Endothelial cell of umbilical vein (primary cell): ENCODE measurements at regions not wholly inside any gene's neighbourhood (a gene's known extent, or its start where the extent isn't known, plus 50 kb on each side); places are given as distances from the start of the nearest gene placed in this dataset.

Experiments
- BruUV-seq: library from RNA; stranded (reverse); fragments of 400-500 nt; replicated peaks from 2 replicates; lab custom pipeline; 2021; lab: Mats Ljungman, UMichigan
- CTCF ChIA-PET: fragments of 300-600, 350-600 bp; sonication (Branson Sonifier 250); formaldehyde crosslinking; loops from one replicate; lab custom pipeline; 2021; ENCODE audit warnings: antibody characterized with exemption, inconsistent platforms; lab: Charles Lee
- POLR2A ChIA-PET: fragments of 300-600, 350-600 bp; sonication (Branson Sonifier 250); formaldehyde crosslinking; loops from one replicate; lab custom pipeline; 2021; ENCODE audit warnings: antibody characterized with exemption, inconsistent platforms; lab: Charles Lee
- DNase-seq: peaks from one replicate; pipeline ENCODE4 v3.0.0-alpha.2; 2011; ENCODE audit warnings: low read depth, low spot score
- FAIRE-seq: peaks from 2 replicates; lab custom pipeline; 2011; peaks lifted over from hg19 to GRCh38; lab: Jason Lieb, UNC
- H2AFZ ChIP-seq: 2 replicates; pipeline ENCODE4 v1.6.0; 2012; ENCODE audit warnings: low read depth, low read length, control low read depth, inconsistent platforms
- H3K27ac ChIP-seq: 2 replicates; pipeline ENCODE4 v1.5.1; 2011; ENCODE audit warnings: low read depth, mild to moderate bottlenecking, control low read depth, low read length, moderate library complexity; ENCODE audit not compliant: insufficient read depth
- H3K27me3 ChIP-seq, 2 experiments: 2 replicates each; pipeline versions ENCODE4 v1.6.0 to v1.6.1; 2011; ENCODE audit warnings: low read length in 2 of 2, mixed read lengths in 1 of 2; ENCODE audit not compliant: control insufficient read depth in 2 of 2, insufficient read depth in 2 of 2
- H3K36me3 ChIP-seq, 2 experiments: 2 replicates in 1 of 2; 3 replicates in 1 of 2; pipeline ENCODE4 v1.5.1; 2011; ENCODE audit warnings: low read length in 2 of 2, mild to moderate bottlenecking in 1 of 2, moderate library complexity in 1 of 2; ENCODE audit not compliant: control insufficient read depth in 2 of 2, insufficient read depth in 2 of 2; ENCODE audit errors: extremely low read depth in 1 of 2
- H3K4me1 ChIP-seq: 3 replicates; pipeline ENCODE4 v1.5.1; 2011; ENCODE audit warnings: mild to moderate bottlenecking, low read length; ENCODE audit not compliant: control insufficient read depth, insufficient read depth; ENCODE audit errors: extremely low read depth
- H3K4me2 ChIP-seq: 2 replicates; pipeline ENCODE4 v1.6.1; 2011; ENCODE audit warnings: low read length, control low read depth, mixed read lengths; ENCODE audit not compliant: insufficient read depth
- H3K4me3 ChIP-seq, 3 experiments: fragments of 200-600 bp in 1 of 3; sonication (generic), shearing (Covaris generic) in 1 of 3; replicated peaks in 1 of 3; 2 replicates each; pipeline ENCODE4 v1.5.1; 2011 to 2016; ENCODE audit warnings: control low read depth in 3 of 3, low read length in 3 of 3, mild to moderate bottlenecking in 2 of 3, inconsistent platforms in 1 of 3, low read depth in 1 of 3, moderate library complexity in 1 of 3; ENCODE audit not compliant: insufficient read depth in 1 of 3
- H3K79me2 ChIP-seq: 2 replicates; pipeline ENCODE4 v1.6.0; 2012; ENCODE audit warnings: low read length, inconsistent platforms; ENCODE audit not compliant: control insufficient read depth, insufficient read depth
- H3K9ac ChIP-seq: replicated peaks from 2 replicates; pipeline ENCODE3; 2011; ENCODE audit warnings: low read length, control low read depth; ENCODE audit not compliant: insufficient read depth; ENCODE audit errors: extremely low read depth
- H3K9me1 ChIP-seq: replicated peaks from 3 replicates; pipeline ENCODE4 v1.6.0; 2011; ENCODE audit warnings: mild to moderate bottlenecking, low read length; ENCODE audit not compliant: control insufficient read depth, insufficient read depth; ENCODE audit errors: extremely low read depth
- H3K9me3 ChIP-seq: replicated peaks from 2 replicates; pipeline ENCODE4 v1.5.1; 2012; ENCODE audit warnings: low read length, inconsistent platforms; ENCODE audit not compliant: control insufficient read depth, insufficient read depth
- H4K20me1 ChIP-seq: replicated peaks from 2 replicates; pipeline ENCODE3; 2011; ENCODE audit warnings: mild to moderate bottlenecking, low read length; ENCODE audit not compliant: control insufficient read depth, insufficient read depth; ENCODE audit errors: extremely low read depth
- CTCF ChIP-seq, 2 donors: IDR thresholded peaks; 1 replicate in 1 of 2; 2 replicates in 1 of 2; pipeline ENCODE4 v1.5.1; 2011; ENCODE audit warnings: low read length in 2 of 2, mild to moderate bottlenecking in 2 of 2, moderate library complexity in 2 of 2, control low read depth in 1 of 2, inconsistent platforms in 1 of 2, low read depth in 1 of 2; ENCODE audit not compliant: insufficient read depth in 1 of 2; ENCODE audit errors: extremely low read depth in 1 of 2
- EZH2 ChIP-seq: IDR thresholded peaks from 2 replicates; pipeline ENCODE4 v1.6.1; 2012; ENCODE audit warnings: borderline replicate concordance, low read depth, mild to moderate bottlenecking, moderate library complexity, low read length, inconsistent platforms; ENCODE audit not compliant: severe bottlenecking
- FOS ChIP-seq: IDR thresholded peaks from 2 replicates; pipeline ENCODE4 v1.6.1; 2011; ENCODE audit warnings: mild to moderate bottlenecking, low read length, moderate library complexity, borderline replicate concordance; ENCODE audit not compliant: insufficient read depth
- GATA2 ChIP-seq: IDR thresholded peaks from 2 replicates; pipeline ENCODE4 v1.7.0; 2011; ENCODE audit warnings: low read depth, mild to moderate bottlenecking, moderate library complexity, mixed read lengths, low read length; ENCODE audit not compliant: insufficient read length, insufficient read depth
- JUN ChIP-seq: IDR thresholded peaks from 2 replicates; pipeline ENCODE4 v1.6.1; 2011; ENCODE audit warnings: borderline replicate concordance, low read depth; ENCODE audit not compliant: insufficient read length, insufficient read depth
- MAX ChIP-seq: IDR thresholded peaks from 2 replicates; pipeline ENCODE4 v1.6.1; 2011; ENCODE audit not compliant: insufficient read depth, insufficient read length
- MYC ChIP-seq: IDR thresholded peaks from one replicate; pipeline ENCODE4 v1.6.1; 2011; ENCODE audit warnings: mild to moderate bottlenecking, low read depth, low read length
- POLR2A ChIP-seq: IDR thresholded peaks from 2 replicates; pipeline ENCODE4 v1.6.1; 2012; ENCODE audit warnings: low read depth, mild to moderate bottlenecking, control low read depth, low read length
- POLR2AphosphoS5 ChIP-seq: IDR thresholded peaks from 2 replicates; pipeline ENCODE4 v1.6.1; 2012; ENCODE audit warnings: low read depth, mild to moderate bottlenecking, control low read depth, low read length, moderate library complexity; ENCODE audit not compliant: insufficient read depth
- dilution Hi-C: fragments of 300-500 bp; cut with MboI; formaldehyde crosslinking; loops from one replicate; pipeline ENCODE4 v1.15.0; 2019; ENCODE audit warnings: low sequenced_read_pairs; ENCODE audit not compliant: extremely low pct_ligation_motif_present
- intact Hi-C: fragments of 100-400 bp; cut with micrococcal nuclease; formaldehyde crosslinking; loops from one replicate; pipeline ENCODE4 v1.10.0; 2022

- H3K79me2 ChIP-seq: no peaks in the 10 kb centered on the region
- H4K20me1 ChIP-seq: no peaks in the 10 kb centered on the region
- no TSS peak for BruUV-seq
- DNase-seq (no peak), FAIRE-seq (no peak)
- ChIA-PET CTCF (no interaction called here), POLR2A (no interaction called here)
- dilution Hi-C loops (no loop called here), intact Hi-C loops (no loop called here)
- no peak overlapping the region for H2AFZ ChIP-seq
- no peaks in the 10 kb centered on the region for H3K4me1 ChIP-seq
- H3K36me3 ChIP-seq: no peaks in the 10 kb centered on the region
- H3K9ac ChIP-seq: no peak overlapping the region
- H3K9me1 ChIP-seq: no peaks in the 10 kb centered on the region
- no peak overlapping the region for H3K4me2 ChIP-seq
- no peak overlapping the region for H3K27ac ChIP-seq
- no peaks in the 10 kb centered on the region for H3K9me3 ChIP-seq
- H3K4me3 ChIP-seq: no peak overlapping the region
- TF ChIP-seq GATA2: no peak
- TF ChIP-seq MYC: no peak
- TF ChIP-seq POLR2AphosphoS5: no peak
- TF ChIP-seq CTCF (IDR thresholded peaks at IDR 0.05; ENCODE audit: extremely low read depth in 1 of 2, insufficient read depth in 1 of 2, low read depth in 1 of 2, low read length in 2 of 2): no peak
- H3K27me3 ChIP-seq: no peaks in the 10 kb centered on the region
These were observed 160.6 kb downstream of the OLFM1 start for GRCh38 chr9:135248111-135248510.

GRCh38 chr9:135248721-135249120 is 161.3 kb downstream of the OLFM1 start:
- no peaks in the 10 kb centered on the region for H3K4me1 ChIP-seq
- dilution Hi-C loops: no loop called here
- H3K27me3 ChIP-seq: no peaks in the 10 kb centered on the region
- ChIA-PET CTCF (no interaction called here), POLR2A (no interaction called here)
- H2AFZ ChIP-seq: no peak overlapping the region
- intact Hi-C loops: no loop called here
- DNase-seq (no peak), FAIRE-seq (no peak)
- H4K20me1 ChIP-seq: no peaks in the 10 kb centered on the region
- H3K79me2 ChIP-seq: no peaks in the 10 kb centered on the region
- TF ChIP-seq GATA2: no peak
- TF ChIP-seq MYC: no peak
- TF ChIP-seq MAX: no peak
- no peak for TF ChIP-seq EZH2
- TF ChIP-seq CTCF (IDR thresholded peaks at IDR 0.05; ENCODE audit: extremely low read depth in 1 of 2, insufficient read depth in 1 of 2, low read depth in 1 of 2, low read length in 2 of 2): no peak
- no peak for TF ChIP-seq JUN
- no peak for TF ChIP-seq POLR2A
- no peak for TF ChIP-seq FOS
- no peak for TF ChIP-seq POLR2AphosphoS5
- no peaks in the 10 kb centered on the region for H3K9me1 ChIP-seq
- H3K4me3 ChIP-seq: no peak overlapping the region
- H3K36me3 ChIP-seq: no peaks in the 10 kb centered on the region
- BruUV-seq: no TSS peak
- H3K9ac ChIP-seq: no peak overlapping the region
- H3K9me3 ChIP-seq: no peaks in the 10 kb centered on the region
- H3K27ac ChIP-seq: no peak overlapping the region
- no peak overlapping the region for H3K4me2 ChIP-seq
